ENCODE measurements at regions not wholly inside any gene's neighbourhood (a gene's known extent, or its start where the extent isn't known, plus 50 kb on each side); places are given as distances from the start of the nearest gene placed in this dataset.

GRCh38 chr7:67918158-67918557 lies 921.5 kb downstream of the TYW1 start:
- TF ChIP-seq CREB1 (IDR thresholded peaks at IDR 0.05) (no peak), POLR2A (IDR thresholded peaks at IDR 0.05; ENCODE audit: control extremely low read depth in 1 of 2, low read depth in 2 of 2, low read length in 2 of 2) (no peak), EP300 (IDR thresholded peaks at IDR 0.05; ENCODE audit: borderline replicate concordance in 1 of 2, low read depth in 2 of 2, low read length in 2 of 2) (no peak), PHF8 (conservative IDR thresholded peaks at IDR 0.05; ENCODE audit: low read depth, low read length) (no peak), ASH2L (IDR thresholded peaks at IDR 0.05; ENCODE audit: low read length) (no peak), ZNF274 (IDR thresholded peaks at IDR 0.05; ENCODE audit: borderline replicate concordance, extremely low read depth, low read length) (no peak), CTCF (IDR thresholded peaks at IDR 0.05; ENCODE audit: control extremely low read depth in 1 of 3, insufficient read depth in 1 of 3, low read depth in 1 of 3, low read length in 3 of 3) (no peak), ATF2 (IDR thresholded peaks at IDR 0.05; ENCODE audit: low read length) (no peak), EZH2 (IDR thresholded peaks at IDR 0.05; ENCODE audit: low read depth, low read length, severe bottlenecking) (no peak), YY1 (IDR thresholded peaks at IDR 0.05; ENCODE audit: low read depth, low read length) (no peak)

Data from H1 (cell line).